ENCODE measurements at regions not wholly inside any gene's neighbourhood (a gene's known extent, or its start where the extent isn't known, plus 50 kb on each side); places are given as distances from the start of the nearest gene placed in this dataset.

DNA sequence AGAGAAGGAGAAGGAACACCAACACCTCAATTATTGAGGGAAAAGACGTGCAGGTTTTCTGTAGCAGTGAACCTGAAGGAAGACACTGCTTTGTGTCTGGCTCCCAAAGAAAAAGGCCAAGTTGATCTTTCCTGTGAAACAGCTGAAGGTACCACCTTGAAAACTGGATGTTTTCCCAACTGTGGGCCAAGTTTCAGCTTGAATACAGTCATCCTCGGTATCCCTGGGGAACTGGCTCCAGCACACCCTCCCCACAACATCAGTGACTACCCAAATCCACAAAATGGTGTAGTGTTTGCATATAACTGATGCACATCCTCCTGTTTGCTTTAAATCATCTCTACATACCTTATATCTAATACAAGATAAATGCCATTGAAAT lies 297.0 kb upstream of the PITRM1 start:
- no peak for DNase-seq

DNA sequence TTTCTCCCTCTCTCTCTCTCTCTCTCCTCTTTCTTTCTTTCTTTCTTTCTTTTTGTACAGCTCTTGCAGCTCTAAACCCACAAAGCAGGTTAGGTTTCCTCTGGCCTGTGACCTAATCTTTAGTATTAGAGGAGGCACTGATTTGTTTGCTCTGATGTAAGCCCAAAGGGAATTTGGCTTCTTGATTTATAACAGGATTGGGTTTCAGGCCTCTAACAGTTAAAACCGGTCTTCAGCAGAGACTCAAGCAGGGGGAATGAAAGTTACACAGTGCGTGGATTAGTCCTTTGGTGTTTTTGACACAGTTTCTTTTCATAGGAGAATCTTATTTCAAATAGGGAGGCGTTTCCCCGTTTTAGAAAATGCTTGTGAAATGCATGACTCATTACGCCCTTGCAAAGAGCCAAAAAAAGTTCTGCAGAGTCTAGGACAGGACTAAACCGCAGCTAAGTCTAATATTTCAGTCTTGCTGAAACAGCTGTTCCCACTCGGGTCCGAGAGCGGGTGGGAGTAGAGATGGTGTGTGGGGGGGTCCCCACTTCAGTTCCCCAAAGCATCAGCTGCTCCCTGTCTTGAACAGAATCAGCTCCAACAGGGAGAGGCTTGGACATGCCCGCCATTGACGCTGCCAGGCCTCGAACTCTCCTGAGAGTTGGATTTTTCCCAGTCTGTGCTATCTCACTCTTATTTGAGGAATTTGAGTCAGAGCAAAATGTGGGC lies 296.5 kb upstream of the PITRM1 start:
- DNase-seq, result peak in 7 of 56 donors; percentile 12 to 46 (median 32)

DNA sequence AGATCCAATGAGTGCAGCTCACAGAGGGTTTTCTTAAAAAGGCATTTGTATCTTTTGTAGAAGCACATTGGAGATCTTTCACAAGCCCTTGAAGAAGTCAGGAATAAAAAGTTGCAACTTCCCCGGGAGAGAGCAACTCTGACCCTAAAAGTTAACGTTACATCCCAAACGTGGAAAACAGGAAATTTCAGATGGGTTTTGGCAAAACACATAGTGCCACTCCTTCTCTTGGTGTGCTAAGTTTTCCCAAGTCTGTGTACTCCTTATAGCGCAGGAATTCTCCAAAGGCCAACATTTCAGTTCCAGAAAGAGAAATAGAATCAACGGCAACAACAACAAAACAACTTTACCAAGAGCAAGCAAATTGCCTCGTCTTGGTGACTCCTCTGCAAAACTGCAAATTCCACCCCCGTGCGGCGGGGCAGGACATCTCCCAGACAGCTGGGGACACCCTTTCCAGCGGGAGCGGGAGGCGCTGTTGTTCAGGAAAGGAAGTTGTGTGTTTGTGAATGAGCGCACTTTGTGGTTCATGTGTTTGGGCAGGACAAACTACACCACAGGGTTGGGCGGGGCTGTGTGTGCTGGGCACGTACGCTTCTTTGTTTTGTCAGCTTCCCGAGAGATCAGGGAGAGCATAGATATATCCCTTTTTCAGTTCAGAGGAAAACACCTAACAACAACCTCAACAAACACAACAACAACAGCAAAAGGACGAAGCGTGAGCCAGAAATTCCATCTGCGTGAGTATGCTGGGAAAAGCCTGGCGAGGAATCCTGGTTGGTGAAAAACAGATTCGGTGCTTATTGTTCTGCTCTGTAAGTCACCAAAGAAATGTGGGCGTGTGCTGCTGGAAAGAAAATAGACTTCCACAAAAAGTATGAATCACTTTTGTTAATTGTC lies 294.7 kb upstream of the PITRM1 start:
- peak in 4 of 56 donors; percentile 20 to 51 (median 32) for DNase-seq

DNA sequence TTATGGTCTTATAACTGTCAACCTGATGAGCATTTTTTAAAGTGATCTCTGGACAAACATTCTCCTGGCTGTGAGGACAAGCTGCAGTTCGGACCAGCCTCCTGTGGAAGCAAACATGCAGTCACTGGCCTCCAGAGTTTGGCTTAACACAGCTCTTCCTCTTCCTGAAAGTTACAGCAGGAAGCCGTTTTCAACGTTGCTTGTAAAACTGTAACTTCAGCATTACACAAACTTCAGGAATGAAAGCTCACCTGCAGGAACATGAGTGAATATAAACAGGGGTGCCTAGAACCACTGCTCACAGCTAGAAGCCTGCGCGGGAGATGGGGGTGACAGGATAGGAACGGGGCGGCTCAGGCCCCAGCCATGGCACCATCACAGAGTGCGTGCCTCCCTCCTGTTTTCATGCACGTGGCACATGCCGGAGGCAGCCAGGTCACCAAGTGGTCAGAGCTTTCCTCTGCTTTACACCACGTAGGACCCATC lies 292.9 kb upstream of the PITRM1 start:
- no peak for DNase-seq

DNA sequence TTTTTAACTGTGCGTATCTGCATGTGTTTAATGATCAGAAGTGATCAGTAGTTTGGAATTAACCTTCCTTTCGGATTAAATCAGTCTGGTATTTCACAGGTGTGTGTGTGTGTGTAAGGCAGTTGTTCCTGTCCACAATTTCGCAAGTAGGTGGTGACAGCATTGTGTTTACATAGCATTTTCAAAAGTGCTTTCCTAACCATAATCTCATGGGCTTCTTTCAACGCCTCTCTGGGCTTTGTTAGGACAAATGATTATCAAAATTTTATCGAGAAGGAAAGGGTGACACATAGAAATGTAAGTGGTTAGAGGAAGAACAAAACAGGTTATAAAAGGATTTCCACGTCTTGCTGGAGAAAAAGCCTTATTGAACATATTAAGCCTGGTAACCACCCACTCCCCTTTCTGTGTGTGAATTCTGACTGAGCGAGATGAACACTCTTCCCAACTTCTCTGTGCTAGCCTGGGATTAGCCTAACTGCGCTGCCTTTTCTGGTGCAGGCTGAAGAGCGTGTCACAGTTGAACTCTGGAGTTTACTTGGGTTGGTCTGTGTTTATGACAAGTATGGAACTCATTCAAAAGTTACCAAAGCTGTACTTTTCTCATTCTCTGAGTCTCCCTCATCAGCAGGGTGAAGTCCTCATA lies 292.3 kb upstream of the PITRM1 start:
- DNase-seq, result no peak

DNA sequence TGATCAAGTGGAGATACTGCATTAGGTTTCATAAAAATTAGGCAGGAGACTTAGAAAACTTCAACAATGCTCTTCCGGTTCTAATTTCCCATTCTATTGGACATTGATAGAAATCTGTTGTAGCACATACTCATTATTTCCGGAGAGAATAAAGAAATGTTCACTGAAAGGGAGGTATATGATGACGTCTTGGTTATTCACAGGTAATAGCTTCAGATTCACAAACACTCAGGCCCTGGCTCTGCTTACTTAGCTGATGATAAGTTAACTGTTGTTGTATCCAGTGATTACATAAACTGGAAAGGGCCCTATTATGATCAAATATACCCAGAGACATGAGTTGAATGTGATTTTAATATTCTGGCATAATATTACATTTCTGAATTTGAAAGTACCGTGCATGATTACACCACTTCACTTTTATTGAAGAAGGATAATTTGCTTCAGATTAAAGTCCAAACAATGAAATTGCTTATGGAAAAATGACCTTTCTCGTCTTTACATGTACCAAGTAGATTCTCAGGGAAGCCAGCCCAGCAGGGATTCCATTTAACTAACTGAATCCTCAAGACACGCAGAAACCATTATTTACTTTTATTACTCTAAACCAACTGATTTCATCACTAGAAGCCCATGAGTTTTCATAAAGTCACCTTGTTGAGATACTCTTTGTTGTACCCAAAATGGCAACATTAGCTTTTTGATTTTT lies 288.0 kb upstream of the PITRM1 start:
- no peak for DNase-seq

DNA sequence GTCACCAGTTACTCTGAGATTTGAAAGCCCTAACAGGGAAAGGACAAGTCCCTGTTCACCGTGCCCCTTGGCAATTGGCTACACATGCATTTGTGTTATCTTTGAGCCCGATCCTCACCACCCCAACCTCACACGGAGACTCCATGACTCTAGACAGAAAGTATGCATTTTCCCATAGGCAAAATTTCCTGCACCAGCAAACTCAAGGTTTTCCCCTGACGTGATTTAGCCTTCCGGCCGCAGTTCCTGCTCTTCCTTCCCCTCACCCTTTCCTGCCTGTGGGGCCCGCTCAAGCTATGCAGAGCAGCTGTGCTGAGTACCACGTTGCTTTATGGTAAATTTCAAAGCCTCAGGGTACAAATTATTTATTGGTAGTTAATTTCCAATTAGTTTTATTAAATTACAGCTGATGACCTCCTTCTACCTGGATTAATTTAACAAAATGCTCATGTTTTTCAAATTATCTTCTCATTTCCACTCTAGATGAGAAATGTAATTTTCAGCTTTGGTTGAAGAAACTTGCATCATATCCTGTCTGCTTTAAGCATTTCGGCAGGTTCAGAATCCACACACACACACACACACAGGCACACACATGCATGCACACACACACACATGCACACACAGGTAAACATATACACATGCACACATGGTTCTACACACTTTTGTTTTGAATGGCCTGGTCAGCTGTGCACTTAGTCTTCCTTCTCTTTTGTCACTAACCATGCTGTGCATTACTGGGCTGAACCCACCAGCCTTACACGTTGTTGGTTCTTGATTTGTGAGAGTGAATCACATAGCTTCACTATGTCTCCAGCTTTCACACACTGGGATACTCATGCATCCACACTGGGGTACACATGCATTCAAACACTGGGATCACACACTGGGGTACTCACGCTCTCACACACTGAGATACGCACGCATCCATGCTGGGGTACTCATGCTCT lies 283.1 kb upstream of the PITRM1 start:
- no peak for DNase-seq

DNA sequence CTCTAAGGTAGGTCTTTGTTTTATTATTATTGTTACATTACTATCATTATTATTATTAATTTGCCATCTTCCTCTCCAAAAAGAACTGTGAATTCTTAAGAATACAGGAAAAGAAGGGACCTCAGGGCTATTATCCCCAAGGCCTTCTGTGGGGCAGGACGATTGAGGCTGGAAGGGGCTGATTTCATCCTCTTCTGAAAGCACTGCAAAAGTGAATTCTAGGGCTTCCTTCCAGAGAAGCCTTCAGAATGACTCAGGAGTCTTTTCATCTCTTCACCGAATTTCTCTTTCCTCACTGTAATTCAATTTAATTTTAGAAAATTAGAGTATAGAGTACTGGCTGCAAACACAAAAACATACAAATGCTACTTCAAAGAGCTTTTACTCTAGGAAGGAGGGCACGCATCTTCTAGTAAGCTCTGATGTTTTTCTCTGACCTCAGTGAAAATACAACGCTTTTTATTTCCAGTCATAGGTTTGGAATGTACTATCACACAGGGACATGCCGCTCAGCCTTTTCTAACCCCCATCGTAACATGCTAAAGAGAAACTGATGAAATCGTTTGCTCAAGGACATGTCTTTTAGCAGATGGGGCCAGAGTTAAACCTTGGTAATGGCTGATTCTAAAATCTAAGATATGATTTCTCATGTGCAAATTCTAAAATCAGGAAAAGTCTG lies 280.2 kb upstream of the PITRM1 start:
- DNase-seq, result no peak

DNA sequence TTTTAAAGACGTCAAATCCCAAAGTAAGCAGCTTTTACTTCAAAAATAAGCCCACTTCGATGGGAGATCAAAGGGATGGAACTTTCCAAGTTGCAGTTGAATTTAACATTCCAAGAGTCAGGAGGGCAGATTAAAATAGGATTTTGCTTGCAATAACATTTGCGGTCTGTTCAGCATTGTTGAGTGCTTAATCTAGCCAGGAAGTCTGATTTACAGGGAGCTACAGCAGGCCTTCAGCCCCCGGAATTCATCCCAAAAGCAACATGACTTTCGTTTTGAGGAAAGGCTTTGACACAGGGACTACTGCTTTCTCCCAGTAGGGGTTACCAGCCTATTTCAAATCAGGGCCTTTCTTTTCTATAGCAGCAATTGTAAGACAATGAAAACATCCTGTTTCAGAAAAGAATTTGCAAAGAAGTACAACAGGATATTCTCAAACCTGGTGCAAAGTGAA lies 279.6 kb upstream of the PITRM1 start:
- no peak for DNase-seq

DNA sequence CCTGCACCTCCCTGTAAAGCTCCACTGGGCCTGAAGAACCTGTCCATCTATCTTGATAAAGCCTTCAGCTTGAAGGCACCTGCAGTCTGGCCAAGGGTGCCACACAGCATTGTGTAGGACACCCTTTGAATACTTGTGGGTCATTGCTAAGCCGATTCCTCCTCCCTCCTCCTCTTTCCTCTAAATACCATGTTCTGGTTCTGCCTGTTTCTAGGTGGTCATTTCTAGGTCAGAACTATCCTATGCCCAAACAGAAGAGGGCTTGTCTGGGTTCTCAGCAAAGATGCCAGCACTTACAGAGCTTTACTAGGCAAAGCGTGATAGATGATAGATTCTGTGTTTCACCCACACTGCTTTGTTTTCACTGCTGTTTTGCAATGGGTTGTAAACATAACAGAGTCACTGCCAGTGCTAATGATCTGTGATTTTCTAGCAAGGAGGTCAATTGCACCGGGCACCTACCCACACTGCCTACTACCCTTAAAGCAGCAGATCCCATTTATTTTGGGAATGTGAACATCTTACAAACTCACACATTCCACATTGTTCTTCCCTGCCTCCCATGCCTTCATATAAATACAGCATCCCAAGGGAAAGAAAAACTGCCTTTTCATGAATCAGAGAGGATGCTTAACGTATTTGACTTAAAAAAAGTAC lies 279.1 kb upstream of the PITRM1 start:
- no peak for DNase-seq

DNA sequence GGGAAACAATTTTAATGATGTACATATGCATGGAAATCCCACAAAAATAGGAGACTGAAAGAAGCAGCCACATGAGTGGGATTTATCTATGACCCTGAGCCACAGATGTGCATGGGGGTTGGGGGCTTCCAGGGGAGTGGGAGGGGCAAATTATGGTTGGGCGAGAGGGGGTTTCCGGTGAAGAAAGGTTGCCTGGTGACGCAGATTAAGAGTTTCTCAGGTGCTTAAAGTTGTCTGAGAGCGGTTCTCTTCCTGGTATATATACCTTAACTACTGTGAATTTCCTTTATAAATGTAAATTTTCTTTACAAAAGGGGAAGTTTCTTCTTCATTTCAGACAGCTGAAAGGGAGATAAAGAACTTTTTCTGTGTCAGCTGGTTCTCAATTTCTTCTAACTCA lies 273.6 kb upstream of the PITRM1 start:
- no peak for DNase-seq

DNA sequence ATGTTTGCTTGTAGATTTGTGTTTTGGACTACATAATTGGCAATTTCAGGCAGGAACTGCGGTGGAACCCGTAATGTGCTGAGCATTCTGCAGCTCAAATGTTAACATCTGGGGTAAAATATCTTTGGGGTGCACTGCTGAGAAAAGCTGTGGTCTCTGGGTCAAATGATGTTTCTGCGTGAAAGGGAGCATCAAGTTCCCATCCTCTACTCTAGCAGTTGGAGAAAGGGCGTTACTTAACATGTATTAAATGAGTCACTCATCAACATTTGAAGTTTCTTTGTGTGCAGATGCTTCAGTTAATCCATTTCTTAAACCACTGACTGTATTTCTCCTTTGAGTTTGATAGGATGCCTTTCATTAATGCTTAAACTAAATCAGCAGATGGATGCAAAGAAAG lies 273.1 kb upstream of the PITRM1 start:
- DNase-seq, result no peak

DNA sequence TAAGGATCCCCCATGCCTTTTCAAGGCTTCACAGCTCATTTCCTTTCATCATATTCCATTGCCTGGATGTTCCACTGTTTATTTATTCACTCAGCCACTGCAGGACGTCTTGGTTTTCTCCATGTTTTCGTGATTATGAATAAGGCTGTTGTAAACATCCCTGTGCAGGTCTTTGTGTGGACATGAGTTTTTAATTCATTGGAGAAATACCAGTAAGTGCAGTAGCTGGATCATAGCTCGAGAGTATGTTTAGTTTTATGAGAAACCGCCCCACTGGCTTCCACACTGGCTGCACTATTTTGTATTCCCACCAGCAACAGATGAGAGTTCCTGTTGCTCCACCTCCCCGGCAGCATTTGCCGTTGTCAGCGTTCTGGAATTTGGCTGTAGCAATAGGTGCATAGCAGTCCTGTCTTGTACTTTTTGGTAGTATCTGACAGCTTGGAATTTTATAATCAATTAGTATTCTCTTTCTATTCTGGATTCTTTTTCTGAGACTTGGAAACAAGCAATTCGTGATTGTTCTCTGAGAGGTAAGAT lies 269.9 kb upstream of the PITRM1 start:
- DNase-seq, result no peak

DNA sequence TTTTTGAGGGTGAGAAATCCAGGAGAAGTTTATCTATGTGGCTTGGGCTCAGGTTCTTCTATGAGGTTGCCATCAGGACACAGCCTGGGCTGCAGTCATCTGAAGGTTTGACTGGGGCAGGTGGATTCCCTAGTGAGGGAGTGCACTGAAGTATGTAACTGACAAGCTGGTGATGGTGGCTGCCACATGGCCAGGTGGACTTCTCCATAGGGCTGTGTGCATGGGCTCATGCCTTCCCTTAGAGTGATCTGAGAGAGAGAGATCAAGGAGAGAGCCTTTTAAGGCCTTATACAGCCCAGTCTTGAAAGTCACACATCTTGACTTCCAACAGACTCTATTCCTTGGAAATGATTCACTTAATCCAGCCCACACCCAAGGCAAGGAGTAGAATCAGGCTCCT lies 266.6 kb upstream of the PITRM1 start:
- no peak for DNase-seq

DNA sequence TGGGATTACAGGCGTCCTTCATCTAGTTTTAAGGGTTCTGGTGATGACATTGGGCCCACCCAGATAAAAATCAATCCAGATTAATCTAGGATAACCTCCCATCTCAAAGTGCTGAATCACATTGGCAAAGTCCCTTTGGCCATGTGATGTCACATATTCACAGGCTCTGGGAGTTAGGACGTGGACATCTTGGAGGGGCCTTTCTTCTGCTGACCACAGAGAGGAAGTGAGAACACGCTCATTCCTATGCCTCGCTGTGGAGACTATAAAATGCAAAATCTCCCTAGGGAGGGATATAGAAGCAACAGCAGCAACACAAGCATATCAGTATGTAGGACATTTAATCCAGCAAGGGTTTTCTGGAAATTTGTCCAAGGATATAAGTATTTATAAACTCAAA lies 266.0 kb upstream of the PITRM1 start:
- DNase-seq, result no peak

DNA sequence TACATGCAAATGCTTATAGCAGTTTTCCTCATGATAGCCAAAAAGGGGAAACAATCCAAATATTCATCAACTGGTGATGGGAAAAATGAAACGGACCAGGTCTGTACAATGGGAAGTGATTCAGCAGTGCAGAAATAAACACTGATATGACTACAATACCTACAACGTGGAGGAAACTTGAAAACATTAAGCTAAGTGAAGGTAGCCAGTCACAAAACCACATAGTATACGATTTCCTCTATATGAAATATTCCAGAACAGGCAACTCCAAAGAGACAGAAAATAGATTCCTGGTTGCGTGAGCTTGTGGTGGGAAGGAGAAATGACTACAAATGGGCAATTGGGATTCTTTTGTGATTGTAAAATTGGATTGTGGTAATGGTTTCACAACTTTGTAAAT lies 263.1 kb upstream of the PITRM1 start:
- no peak for DNase-seq

DNA sequence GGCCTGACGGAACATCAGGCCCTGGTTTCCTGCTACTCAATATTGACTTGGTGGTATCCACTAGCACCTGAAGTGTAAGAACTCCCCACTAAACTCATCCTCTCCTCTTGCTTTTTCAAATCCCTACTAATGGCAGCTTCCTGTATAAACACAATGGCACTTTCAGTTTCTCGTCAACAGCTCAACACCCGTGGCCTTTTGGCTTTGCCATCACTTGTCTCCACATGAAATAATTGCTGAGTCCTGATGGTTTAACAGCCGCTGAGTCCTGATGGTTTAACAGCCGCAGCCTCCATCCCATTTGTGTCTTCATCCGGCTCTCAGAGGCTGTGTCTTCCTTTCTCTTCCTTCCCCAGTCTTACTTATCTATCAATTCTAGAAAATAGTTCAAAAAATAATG lies 261.4 kb upstream of the PITRM1 start:
- DNase-seq, result no peak

DNA sequence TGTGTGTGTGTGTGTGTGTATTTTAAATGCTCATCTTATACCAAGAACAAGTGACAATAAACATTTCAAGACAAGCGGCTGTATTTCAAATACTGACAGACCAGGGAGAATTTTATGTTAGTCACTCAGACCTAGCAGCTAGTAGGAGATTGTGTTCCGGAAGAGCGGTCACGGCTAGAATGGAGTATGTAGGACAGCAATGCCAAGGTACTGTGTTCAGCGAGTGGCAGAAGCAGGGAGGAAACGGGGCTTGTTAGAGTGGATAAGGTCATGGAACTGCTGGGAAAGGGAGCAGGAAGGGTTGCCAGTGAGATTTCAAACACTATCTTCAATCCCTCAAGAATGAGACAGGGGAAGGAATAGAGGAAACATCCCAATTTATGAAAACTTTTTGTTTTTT lies 260.5 kb upstream of the PITRM1 start:
- DNase-seq, result no peak

All from amygdala (tissue), 56 donors.